ENCODE measurements at regions not wholly inside any gene's neighbourhood (a gene's known extent, or its start where the extent isn't known, plus 50 kb on each side); places are given as distances from the start of the nearest gene placed in this dataset.

DNA sequence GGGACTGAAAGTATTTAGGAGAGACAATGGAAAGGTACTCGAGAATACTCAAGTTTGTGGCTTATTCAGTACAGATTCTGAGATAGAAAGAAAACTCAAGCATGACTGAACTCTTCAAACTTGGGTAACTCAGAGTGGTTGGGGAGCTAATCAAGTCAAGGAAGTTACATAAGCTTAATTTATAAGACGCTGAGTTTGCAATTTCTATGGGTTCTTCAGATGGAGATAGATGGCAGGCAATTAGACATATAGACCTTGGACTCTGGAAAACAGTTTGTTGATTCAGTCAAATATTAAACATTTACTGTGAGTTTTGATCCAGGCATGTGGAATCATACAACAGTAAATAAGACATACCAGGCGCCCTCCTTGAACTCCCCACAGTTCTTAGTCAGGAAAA, 1749.9 kb upstream of the TENM3 start:
- H3K27ac ChIP-seq = no peak overlapping the region
- TF ChIP-seq, protein P1, sequence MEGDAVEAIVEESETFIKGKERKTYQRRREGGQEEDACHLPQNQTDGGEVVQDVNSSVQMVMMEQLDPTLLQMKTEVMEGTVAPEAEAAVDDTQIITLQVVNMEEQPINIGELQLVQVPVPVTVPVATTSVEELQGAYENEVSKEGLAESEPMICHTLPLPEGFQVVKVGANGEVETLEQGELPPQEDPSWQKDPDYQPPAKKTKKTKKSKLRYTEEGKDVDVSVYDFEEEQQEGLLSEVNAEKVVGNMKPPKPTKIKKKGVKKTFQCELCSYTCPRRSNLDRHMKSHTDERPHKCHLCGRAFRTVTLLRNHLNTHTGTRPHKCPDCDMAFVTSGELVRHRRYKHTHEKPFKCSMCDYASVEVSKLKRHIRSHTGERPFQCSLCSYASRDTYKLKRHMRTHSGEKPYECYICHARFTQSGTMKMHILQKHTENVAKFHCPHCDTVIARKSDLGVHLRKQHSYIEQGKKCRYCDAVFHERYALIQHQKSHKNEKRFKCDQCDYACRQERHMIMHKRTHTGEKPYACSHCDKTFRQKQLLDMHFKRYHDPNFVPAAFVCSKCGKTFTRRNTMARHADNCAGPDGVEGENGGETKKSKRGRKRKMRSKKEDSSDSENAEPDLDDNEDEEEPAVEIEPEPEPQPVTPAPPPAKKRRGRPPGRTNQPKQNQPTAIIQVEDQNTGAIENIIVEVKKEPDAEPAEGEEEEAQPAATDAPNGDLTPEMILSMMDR (conservative IDR thresholded peaks at IDR 0.05) = no peak
- TF ChIP-seq ZFX (IDR thresholded peaks at IDR 0.05) = no peak

DNA sequence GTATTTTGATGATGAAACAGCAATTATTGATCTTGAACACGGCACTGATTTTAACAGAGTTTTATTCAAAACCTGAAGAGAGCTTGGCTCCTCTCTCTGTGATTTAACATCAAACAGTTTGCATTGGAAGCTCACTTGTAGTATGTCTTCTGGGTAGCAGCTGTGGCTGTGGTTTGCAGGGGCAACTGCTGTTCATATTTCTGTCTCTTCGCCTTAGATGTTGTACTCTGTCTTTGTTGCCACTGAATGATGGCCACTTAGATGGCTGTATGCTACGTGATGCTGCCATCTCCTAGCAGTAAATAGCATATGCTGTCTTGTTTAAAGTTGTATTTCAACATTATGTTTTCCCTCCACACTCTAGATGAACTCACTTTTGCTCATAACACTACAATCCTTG, 1743.0 kb upstream of the TENM3 start:
- H3K27ac ChIP-seq = no peak overlapping the region
- TF ChIP-seq, protein P1 (conservative IDR thresholded peaks at IDR 0.05) = no peak
- no peak for TF ChIP-seq ZFX (IDR thresholded peaks at IDR 0.05)

DNA sequence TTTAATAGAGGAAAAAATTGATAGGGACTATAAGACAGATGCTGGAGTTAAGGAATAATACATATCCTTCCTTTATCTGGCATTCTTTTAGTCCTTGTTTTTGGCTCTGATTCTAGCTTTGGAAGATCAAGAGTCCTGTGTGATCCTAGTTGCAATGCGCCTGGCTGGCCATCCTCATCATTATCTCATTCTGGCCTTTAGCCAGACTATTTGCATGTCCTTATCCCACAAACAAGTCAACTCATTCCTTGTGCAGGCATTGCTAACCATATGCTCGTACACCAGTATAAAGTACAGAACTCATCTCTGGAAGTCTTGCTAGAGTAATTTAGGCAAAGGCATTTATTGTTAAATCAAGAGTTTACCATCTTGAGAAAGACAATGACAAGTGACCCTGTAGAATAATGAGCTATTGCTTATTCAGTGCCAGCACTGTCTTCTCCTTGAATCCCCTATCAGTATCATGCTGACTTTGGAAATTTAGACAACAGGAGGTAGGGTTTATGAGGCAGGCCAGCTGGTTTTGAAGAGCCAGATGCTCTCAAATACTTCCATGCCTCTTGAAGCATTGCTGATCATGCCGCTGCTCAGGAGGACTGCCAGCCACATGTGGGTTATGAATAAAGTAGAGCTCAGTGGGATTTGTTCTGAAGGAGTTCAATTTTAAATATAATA, 1730.3 kb upstream of the TENM3 start:
- TF ChIP-seq, protein P1 (conservative IDR thresholded peaks at IDR 0.05) = no peak
- TF ChIP-seq ZFX (IDR thresholded peaks at IDR 0.05) = no peak
- no peak overlapping the region for H3K27ac ChIP-seq

DNA sequence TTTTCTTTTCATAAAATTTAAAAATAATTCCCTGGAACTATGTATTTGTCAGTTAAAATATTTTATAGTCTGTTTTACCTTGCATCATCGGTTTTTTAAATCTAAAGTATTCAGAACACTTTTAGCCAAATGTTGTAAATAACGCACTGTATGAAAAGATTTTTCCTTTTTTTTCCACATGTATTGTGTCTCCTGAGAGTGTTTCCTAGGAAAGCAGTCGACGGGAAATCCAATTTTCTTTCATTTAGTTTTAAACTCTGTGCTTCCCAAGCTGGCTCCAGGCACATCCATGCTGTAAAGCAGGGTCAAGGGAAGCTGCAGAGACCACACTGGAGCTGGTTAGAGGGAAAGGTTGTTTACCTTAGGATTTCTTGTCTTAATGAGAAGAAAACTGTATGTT, 1724.3 kb upstream of the TENM3 start:
- no peak overlapping the region for H3K27ac ChIP-seq
- TF ChIP-seq, protein P1 (conservative IDR thresholded peaks at IDR 0.05) = no peak
- no peak for TF ChIP-seq ZFX (IDR thresholded peaks at IDR 0.05)

DNA sequence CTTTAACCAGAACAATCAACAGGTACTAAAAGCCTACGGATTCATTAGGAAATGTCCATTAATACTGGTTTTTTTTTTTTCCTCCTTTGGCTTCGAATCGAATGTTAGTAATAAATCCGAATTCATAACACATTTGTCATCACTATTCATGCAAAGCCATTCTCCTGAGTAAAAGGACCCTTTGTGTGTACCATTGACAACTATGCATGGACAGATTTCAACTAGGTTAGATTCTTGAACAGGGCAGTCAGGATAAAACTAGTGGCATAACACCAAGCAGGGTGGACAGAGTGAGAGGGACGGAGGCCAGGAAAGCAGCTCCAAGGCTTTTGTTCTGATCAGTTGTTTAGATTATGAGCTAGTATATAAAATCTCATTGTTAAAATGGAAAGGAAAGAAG, 1722.0 kb upstream of the TENM3 start:
- no peak for TF ChIP-seq ZFX (IDR thresholded peaks at IDR 0.05)
- TF ChIP-seq, protein P1 (conservative IDR thresholded peaks at IDR 0.05) = no peak
- no peak overlapping the region for H3K27ac ChIP-seq

DNA sequence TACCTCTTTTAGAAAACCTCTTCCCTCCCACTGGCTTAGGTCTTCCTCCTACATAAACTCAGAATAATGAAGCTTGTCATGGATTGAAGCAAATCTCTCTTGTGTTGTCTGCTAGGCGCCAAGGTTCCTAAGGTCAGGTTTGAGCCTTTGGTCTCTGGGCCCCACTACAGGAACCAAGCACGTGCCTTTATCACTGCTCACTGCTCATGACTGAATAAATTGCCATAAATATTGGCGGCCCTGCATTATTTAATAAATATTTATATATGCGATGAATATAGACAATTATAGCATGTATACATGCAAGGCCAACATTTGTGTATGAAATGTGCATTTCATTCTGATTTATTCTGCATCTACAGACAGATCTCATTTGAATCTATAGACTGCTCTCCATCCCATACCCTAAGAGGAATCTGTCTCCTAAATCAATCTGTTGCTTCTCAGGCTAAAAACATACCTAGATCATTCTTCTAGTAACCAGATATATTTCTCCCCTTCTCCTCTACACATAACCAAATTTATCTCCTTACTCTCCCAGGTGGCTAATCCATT, 1717.6 kb upstream of the TENM3 start:
- no peak for TF ChIP-seq ZFX (IDR thresholded peaks at IDR 0.05)
- TF ChIP-seq, protein P1 (conservative IDR thresholded peaks at IDR 0.05) = no peak
- no peak overlapping the region for H3K27ac ChIP-seq

DNA sequence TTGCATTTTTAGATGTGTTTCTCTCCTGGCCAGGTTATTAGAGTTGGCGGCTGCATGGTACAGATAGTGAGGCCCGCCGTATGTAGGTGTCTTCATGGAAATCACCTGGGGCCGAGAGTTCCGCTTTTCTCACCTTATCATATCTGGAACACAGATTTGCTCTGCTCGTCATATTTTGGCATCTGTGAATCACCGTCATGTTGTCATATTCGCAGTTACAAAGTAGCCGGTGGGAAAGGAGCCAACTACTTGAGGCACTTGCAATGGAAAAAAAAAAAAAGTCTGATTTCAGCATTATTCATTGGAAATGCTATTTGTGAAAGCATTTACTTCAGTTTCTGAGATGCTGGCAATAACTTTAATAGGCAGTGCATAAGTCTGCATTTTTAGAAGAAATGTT, 1715.2 kb upstream of the TENM3 start:
- no peak overlapping the region for H3K27ac ChIP-seq
- TF ChIP-seq, protein P1 (conservative IDR thresholded peaks at IDR 0.05) = no peak
- TF ChIP-seq ZFX (IDR thresholded peaks at IDR 0.05) = no peak

Data from C4-2B (cell line).